SK-N-SH treated with all-trans-retinoic acid at 6 μM for 48 hours (cell line): ENCODE measurements at regions not wholly inside any gene's neighbourhood (a gene's known extent, or its start where the extent isn't known, plus 50 kb on each side); places are given as distances from the start of the nearest gene placed in this dataset.

Experiments used
- CREB5 ChIP-seq: fragments of 250-450 bp; sonication (Bioruptor Pico); IDR thresholded peaks from 2 replicates; pipeline ENCODE4 v1.5.1; 2020; ENCODE audit warnings: low read depth, mild to moderate bottlenecking, moderate library complexity
- ISL1 ChIP-seq: fragments of 250-450 bp; sonication (Bioruptor Pico); IDR thresholded peaks from 2 replicates; pipeline ENCODE4 v2.1.2; 2022; ENCODE audit warnings: mild to moderate bottlenecking, moderate library complexity
- TCF4 ChIP-seq: fragments of 250-450 bp; sonication (Bioruptor Pico); IDR thresholded peaks from 2 replicates; pipeline ENCODE4 v1.8.0; 2021; ENCODE audit warnings: mild to moderate bottlenecking, moderate library complexity, borderline replicate concordance
- ZFP30 ChIP-seq: fragments of 450-650 bp; formaldehyde crosslinking; IDR thresholded peaks from 2 replicates; pipeline ENCODE4 v1.5.0; 2022; ENCODE audit warnings: mild to moderate bottlenecking, moderate library complexity
- ZNF8 ChIP-seq: fragments of 450-650 bp; formaldehyde crosslinking; IDR thresholded peaks from 2 replicates; pipeline ENCODE4 v1.5.0; 2020; ENCODE audit warnings: mild to moderate bottlenecking, moderate library complexity

- TF ChIP-seq TCF4 (CRISPR knock-in tag) = no peak
- TF ChIP-seq ZNF8 (CRISPR knock-in tag) = no peak
- no peak for TF ChIP-seq ISL1
- TF ChIP-seq CREB5 (CRISPR knock-in tag) = no peak
- no peak for TF ChIP-seq ZFP30
These were observed 347.0 kb upstream of the ID2 start for GRCh38 chr2:8334866-8335325.
